Right lobe of liver (tissue), 4 donors: ENCODE measurements at regions not wholly inside any gene's neighbourhood (a gene's known extent, or its start where the extent isn't known, plus 50 kb on each side); places are given as distances from the start of the nearest gene placed in this dataset.

ENCODE experiments used
- POLR2A ChIP-seq: fragments of 450-650 bp; IDR thresholded peaks from one replicate; pipeline ENCODE4 v1.6.1; 2017; ENCODE audit warnings: antibody characterized with exemption, mild to moderate bottlenecking
- TF ChIP-seq, protein P1 (sequence below), 4 donors: fragments of 200-600 bp in 3 of 4; fragments of 450-650 bp in 1 of 4; IDR thresholded peaks; one replicate each; pipeline versions ENCODE4 v1.5.1 to v1.8.0; 2016 to 2022; ENCODE audit warnings: antibody characterized with exemption in 4 of 4, mild to moderate bottlenecking in 2 of 4
- donor health status: DM: no; HTN: no; CAD: no.
- donor health status: DM: no; HTN: no; CAD: no.
- donor health status: DM: no; HTN: yes; CAD: no.

DNA sequence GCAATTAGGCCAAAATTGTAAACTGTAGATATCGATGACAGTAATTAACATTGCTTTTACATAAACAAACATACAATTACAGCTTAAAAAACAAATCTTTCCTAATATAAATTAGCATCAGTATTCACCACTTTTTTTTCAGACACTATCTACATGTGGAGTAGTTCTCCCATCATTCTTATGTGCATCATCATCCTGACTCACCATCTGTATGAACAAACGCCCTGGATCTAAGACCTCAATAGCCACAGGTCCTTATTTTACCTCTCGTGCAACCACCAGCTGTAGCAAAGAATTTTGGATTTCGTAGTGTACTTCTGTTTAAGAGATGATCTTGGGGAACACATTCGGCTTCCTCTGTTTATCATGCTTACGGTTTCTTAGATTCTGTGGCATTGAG, 551.9 kb upstream of the KIRREL3 start:
- TF ChIP-seq, protein P1, sequence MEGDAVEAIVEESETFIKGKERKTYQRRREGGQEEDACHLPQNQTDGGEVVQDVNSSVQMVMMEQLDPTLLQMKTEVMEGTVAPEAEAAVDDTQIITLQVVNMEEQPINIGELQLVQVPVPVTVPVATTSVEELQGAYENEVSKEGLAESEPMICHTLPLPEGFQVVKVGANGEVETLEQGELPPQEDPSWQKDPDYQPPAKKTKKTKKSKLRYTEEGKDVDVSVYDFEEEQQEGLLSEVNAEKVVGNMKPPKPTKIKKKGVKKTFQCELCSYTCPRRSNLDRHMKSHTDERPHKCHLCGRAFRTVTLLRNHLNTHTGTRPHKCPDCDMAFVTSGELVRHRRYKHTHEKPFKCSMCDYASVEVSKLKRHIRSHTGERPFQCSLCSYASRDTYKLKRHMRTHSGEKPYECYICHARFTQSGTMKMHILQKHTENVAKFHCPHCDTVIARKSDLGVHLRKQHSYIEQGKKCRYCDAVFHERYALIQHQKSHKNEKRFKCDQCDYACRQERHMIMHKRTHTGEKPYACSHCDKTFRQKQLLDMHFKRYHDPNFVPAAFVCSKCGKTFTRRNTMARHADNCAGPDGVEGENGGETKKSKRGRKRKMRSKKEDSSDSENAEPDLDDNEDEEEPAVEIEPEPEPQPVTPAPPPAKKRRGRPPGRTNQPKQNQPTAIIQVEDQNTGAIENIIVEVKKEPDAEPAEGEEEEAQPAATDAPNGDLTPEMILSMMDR (IDR thresholded peaks at IDR 0.05), result no peak
- no peak for TF ChIP-seq POLR2A
